Activated naive CD4-positive, alpha-beta T cell treated with anti-CD3 and anti-CD28 coated beads, Interleukin-2, amount 50 U/mL, for 24 hours (primary cell): ENCODE measurements at regions not wholly inside any gene's neighbourhood (a gene's known extent, or its start where the extent isn't known, plus 50 kb on each side); places are given as distances from the start of the nearest gene placed in this dataset.

ENCODE experiments used
- H3K27ac Mint-ChIP-seq: one replicate; pipeline ENCODE4 v1.8.0; 2021; ENCODE audit warnings: mild to moderate bottlenecking, mixed read lengths
- H3K27me3 Mint-ChIP-seq: one replicate; pipeline ENCODE4 v1.8.0; 2021; ENCODE audit warnings: mixed read lengths
- H3K36me3 Mint-ChIP-seq: one replicate; pipeline ENCODE4 v1.8.0; 2021; ENCODE audit warnings: mixed read lengths
- H3K4me1 Mint-ChIP-seq: one replicate; pipeline ENCODE4 v1.8.0; 2021; ENCODE audit warnings: mixed read lengths
- H3K4me3 Mint-ChIP-seq: one replicate; pipeline ENCODE4 v1.8.0; 2021; ENCODE audit warnings: mild to moderate bottlenecking, mixed read lengths
- H3K9me3 Mint-ChIP-seq: one replicate; pipeline ENCODE4 v1.8.0; 2021; ENCODE audit warnings: mixed read lengths

- Mint-ChIP-seq H3K4me1 (no peaks in the 10 kb centered on the region), H3K27ac (no peak overlapping the region), H3K36me3 (no peaks in the 10 kb centered on the region), H3K27me3 (no peaks in the 10 kb centered on the region), H3K4me3 (no peak overlapping the region), H3K9me3 (peaks cover 7% of the 10 kb centered on the region)
Measured at GRCh38 chr2:12343141-12343540, 373.6 kb upstream of the TRIB2 start.

- H3K4me3 Mint-ChIP-seq: no peak overlapping the region
- H3K27me3 Mint-ChIP-seq: no peaks in the 10 kb centered on the region
Measured at GRCh38 chr2:12347066-12347493, 369.7 kb upstream of the TRIB2 start.

GRCh38 chr2:12348216-12348615 lies 368.5 kb upstream of the TRIB2 start:
- no peaks in the 10 kb centered on the region for H3K9me3 Mint-ChIP-seq
- H3K4me1 Mint-ChIP-seq: no peaks in the 10 kb centered on the region
- H3K36me3 Mint-ChIP-seq: no peaks in the 10 kb centered on the region
- no peak overlapping the region for H3K27ac Mint-ChIP-seq
- H3K4me3 Mint-ChIP-seq: no peak overlapping the region
- no peaks in the 10 kb centered on the region for H3K27me3 Mint-ChIP-seq

More at GRCh38 chr2:12347066-12347493, 369.7 kb upstream of the TRIB2 start:
- Mint-ChIP-seq H3K27ac (no peak overlapping the region), H3K36me3 (no peaks in the 10 kb centered on the region), H3K9me3 (peaks cover 7% of the 10 kb centered on the region), H3K4me1 (no peaks in the 10 kb centered on the region)

- Mint-ChIP-seq H3K9me3 (no peaks in the 10 kb centered on the region), H3K27ac (no peak overlapping the region), H3K27me3 (no peaks in the 10 kb centered on the region), H3K36me3 (no peaks in the 10 kb centered on the region), H3K4me3 (no peak overlapping the region), H3K4me1 (no peaks in the 10 kb centered on the region)
Measured at GRCh38 chr2:12350821-12351220, 365.9 kb upstream of the TRIB2 start.

DNA sequence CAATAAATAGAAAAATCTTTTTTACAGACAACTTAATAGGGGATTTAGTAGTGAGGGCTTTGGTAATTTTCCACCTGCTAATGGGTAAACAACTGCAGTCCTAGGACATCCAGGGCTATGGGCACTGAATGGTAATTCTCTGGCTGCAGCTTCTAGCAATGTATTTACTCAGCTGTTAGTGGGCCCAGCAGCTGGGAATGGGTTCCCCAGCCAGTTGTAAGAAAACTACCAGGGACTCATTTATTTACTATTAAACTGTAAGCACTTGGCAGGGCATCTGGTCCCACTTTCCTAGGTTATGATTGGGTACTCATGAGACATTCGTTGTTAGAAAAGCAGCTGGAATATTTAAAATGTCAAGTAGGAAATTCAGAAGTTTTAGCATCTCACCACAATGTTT lies 363.8 kb upstream of the TRIB2 start:
- Mint-ChIP-seq H3K4me1 (no peaks in the 10 kb centered on the region), H3K27ac (no peak overlapping the region), H3K36me3 (no peaks in the 10 kb centered on the region), H3K9me3 (no peaks in the 10 kb centered on the region), H3K27me3 (no peaks in the 10 kb centered on the region), H3K4me3 (no peak overlapping the region)

DNA sequence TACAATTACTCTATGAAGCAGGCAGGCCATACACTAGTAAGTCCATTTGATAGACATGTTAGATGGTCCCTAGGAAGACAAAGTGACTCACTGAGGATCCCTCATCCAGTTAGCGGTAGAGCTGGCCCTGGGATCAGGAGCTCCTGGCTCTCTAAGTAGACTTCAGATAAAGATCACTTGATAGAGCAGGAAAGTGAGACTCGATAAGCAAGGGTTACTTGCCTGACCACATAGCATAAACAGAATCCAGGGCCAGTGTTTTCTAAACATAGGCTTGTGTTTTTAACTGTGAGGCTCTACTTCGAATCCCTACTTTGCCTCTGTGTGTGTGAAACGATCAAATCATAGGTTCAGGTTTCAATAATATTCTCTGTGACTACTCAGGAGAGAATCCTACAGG lies 355.2 kb upstream of the TRIB2 start:
- H3K27ac Mint-ChIP-seq: no peak overlapping the region
- H3K4me1 Mint-ChIP-seq: peaks cover 8% of the 10 kb centered on the region
- no peak overlapping the region for H3K4me3 Mint-ChIP-seq
- H3K9me3 Mint-ChIP-seq: no peaks in the 10 kb centered on the region
- no peaks in the 10 kb centered on the region for H3K27me3 Mint-ChIP-seq
- peaks cover 1% of the 10 kb centered on the region for H3K36me3 Mint-ChIP-seq

- H3K9me3 Mint-ChIP-seq: no peaks in the 10 kb centered on the region
- H3K36me3 Mint-ChIP-seq: peaks cover 1% of the 10 kb centered on the region
- H3K4me1 Mint-ChIP-seq: peaks cover 12% of the 10 kb centered on the region
- H3K27me3 Mint-ChIP-seq: no peaks in the 10 kb centered on the region
- H3K4me3 Mint-ChIP-seq: no peak overlapping the region
- no peak overlapping the region for H3K27ac Mint-ChIP-seq
Measured at GRCh38 chr2:12363138-12363537, 353.6 kb upstream of the TRIB2 start.

GRCh38 chr2:12363569-12363968 lies 353.2 kb upstream of the TRIB2 start:
- Mint-ChIP-seq H3K4me1 (peaks cover 12% of the 10 kb centered on the region), H3K4me3 (no peak overlapping the region), H3K9me3 (no peaks in the 10 kb centered on the region), H3K36me3 (peaks cover 1% of the 10 kb centered on the region), H3K27ac (no peak overlapping the region), H3K27me3 (no peaks in the 10 kb centered on the region)

DNA sequence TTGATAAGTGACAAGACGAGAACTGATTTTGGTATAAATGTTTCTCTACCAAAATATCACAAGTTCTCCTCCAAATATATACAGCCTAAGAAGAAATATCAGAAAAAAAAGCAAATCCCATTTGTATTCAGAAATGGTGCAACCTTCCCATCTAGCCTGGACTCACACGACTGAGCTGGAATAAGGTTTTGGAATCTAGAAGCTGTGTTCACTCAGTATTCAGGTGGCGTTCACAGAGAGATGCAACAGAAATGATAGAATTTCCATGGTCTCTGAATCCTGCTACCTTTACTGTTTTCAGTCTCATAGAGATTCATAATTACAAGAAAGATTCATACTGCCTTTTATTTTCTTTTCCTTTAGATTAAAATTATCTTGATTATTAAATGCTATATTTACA lies 347.2 kb upstream of the TRIB2 start:
- no peaks in the 10 kb centered on the region for H3K27me3 Mint-ChIP-seq
- peaks cover 10% of the 10 kb centered on the region for H3K4me1 Mint-ChIP-seq
- no peaks in the 10 kb centered on the region for H3K9me3 Mint-ChIP-seq
- no peak overlapping the region for H3K27ac Mint-ChIP-seq
- peaks cover 1% of the 10 kb centered on the region for H3K36me3 Mint-ChIP-seq
- no peak overlapping the region for H3K4me3 Mint-ChIP-seq

DNA sequence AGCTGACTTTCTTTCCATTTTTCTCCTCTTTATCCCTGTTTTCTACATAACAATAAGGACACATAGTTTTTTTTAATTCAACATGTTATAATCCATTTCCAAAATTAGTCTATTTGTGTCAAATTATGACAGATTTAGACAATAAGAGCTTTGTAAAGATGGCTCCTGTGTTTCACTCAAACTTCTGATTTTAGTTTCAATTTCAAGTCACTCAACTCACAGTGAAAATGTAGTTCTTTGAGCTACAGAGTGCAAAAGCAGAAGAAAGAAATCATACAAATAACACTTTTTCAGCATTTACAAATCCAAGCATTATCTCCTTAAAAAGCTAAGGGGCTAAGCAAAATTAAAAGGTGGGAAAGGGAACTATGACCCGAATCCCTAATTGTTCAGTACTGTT lies 340.7 kb upstream of the TRIB2 start:
- H3K4me1 Mint-ChIP-seq: peaks cover 11% of the 10 kb centered on the region
- no peaks in the 10 kb centered on the region for H3K27me3 Mint-ChIP-seq
- no peak overlapping the region for H3K27ac Mint-ChIP-seq
- H3K4me3 Mint-ChIP-seq: no peak overlapping the region
- no peaks in the 10 kb centered on the region for H3K9me3 Mint-ChIP-seq
- no peaks in the 10 kb centered on the region for H3K36me3 Mint-ChIP-seq

DNA sequence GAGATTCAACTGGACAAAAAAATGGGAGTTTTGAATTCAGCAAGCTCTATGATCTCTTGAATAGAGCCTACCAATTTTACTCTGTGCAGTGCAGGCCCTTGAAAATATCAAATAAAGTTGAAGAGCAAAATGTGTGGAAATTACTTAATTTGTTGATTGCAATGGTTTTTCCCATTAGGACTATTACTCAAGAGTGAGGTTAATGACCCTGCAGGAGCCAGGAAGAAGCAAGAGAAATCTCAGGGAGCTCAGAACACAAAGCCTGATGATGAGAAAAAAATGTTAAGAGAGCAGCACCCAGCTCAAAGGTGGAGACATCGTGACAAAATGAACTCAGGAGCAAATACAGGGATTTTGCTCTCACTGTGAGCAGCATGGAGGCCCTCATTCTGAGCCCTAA lies 337.6 kb upstream of the TRIB2 start:
- Mint-ChIP-seq H3K4me3 (no peak overlapping the region), H3K9me3 (no peaks in the 10 kb centered on the region), H3K27me3 (no peaks in the 10 kb centered on the region), H3K36me3 (no peaks in the 10 kb centered on the region), H3K27ac (no peak overlapping the region), H3K4me1 (peaks cover 7% of the 10 kb centered on the region)

GRCh38 chr2:12381543-12382325 lies 335.0 kb upstream of the TRIB2 start:
- no peak overlapping the region for H3K4me3 Mint-ChIP-seq
- H3K27me3 Mint-ChIP-seq: no peaks in the 10 kb centered on the region
- H3K27ac Mint-ChIP-seq: no peak overlapping the region
- peaks cover 7% of the 10 kb centered on the region for H3K9me3 Mint-ChIP-seq
- no peaks in the 10 kb centered on the region for H3K4me1 Mint-ChIP-seq
- no peaks in the 10 kb centered on the region for H3K36me3 Mint-ChIP-seq

DNA sequence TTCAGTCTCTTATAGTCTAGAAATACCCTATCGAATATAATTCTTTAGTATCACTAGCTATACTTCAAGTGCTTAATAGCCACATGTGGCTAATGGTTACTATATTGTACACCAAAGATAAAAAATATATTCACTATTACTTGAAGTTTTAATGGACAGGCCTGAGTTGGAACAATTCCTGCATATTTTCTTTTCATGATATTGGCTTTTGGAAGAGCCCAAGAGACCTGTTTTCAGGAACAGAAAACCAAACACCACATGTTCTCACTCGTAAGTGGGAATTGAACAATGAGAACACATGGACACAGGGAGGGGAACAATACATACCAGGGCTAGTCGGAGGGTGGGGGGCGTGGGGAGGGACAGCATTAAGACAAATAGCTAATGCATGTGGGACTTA lies 334.4 kb upstream of the TRIB2 start:
- Mint-ChIP-seq H3K27me3 (no peaks in the 10 kb centered on the region), H3K36me3 (no peaks in the 10 kb centered on the region), H3K27ac (no peak overlapping the region), H3K4me3 (no peak overlapping the region), H3K4me1 (no peaks in the 10 kb centered on the region), H3K9me3 (peaks cover 7% of the 10 kb centered on the region)

GRCh38 chr2:12389344-12390045 lies 327.2 kb upstream of the TRIB2 start:
- Mint-ChIP-seq H3K27me3 (no peaks in the 10 kb centered on the region), H3K4me1 (peaks cover 1% of the 10 kb centered on the region)

GRCh38 chr2:12391116-12391515 lies 325.6 kb upstream of the TRIB2 start:
- Mint-ChIP-seq H3K27ac (no peak overlapping the region), H3K4me1 (peaks cover 9% of the 10 kb centered on the region), H3K36me3 (no peaks in the 10 kb centered on the region), H3K9me3 (peaks cover 6% of the 10 kb centered on the region), H3K27me3 (no peaks in the 10 kb centered on the region), H3K4me3 (no peak overlapping the region)

More at GRCh38 chr2:12389344-12390045, 327.2 kb upstream of the TRIB2 start:
- Mint-ChIP-seq H3K4me3 (no peak overlapping the region), H3K9me3 (peaks cover 7% of the 10 kb centered on the region), H3K27ac (no peak overlapping the region), H3K36me3 (no peaks in the 10 kb centered on the region)

- no peaks in the 10 kb centered on the region for H3K27me3 Mint-ChIP-seq
- no peak overlapping the region for H3K27ac Mint-ChIP-seq
- H3K4me3 Mint-ChIP-seq: no peak overlapping the region
- H3K9me3 Mint-ChIP-seq: no peaks in the 10 kb centered on the region
- no peaks in the 10 kb centered on the region for H3K36me3 Mint-ChIP-seq
- peaks cover 12% of the 10 kb centered on the region for H3K4me1 Mint-ChIP-seq
Measured at GRCh38 chr2:12396699-12397098, 320.0 kb upstream of the TRIB2 start.
